ENCODE measurements at regions not wholly inside any gene's neighbourhood (a gene's known extent, or its start where the extent isn't known, plus 50 kb on each side); places are given as distances from the start of the nearest gene placed in this dataset.

DNA sequence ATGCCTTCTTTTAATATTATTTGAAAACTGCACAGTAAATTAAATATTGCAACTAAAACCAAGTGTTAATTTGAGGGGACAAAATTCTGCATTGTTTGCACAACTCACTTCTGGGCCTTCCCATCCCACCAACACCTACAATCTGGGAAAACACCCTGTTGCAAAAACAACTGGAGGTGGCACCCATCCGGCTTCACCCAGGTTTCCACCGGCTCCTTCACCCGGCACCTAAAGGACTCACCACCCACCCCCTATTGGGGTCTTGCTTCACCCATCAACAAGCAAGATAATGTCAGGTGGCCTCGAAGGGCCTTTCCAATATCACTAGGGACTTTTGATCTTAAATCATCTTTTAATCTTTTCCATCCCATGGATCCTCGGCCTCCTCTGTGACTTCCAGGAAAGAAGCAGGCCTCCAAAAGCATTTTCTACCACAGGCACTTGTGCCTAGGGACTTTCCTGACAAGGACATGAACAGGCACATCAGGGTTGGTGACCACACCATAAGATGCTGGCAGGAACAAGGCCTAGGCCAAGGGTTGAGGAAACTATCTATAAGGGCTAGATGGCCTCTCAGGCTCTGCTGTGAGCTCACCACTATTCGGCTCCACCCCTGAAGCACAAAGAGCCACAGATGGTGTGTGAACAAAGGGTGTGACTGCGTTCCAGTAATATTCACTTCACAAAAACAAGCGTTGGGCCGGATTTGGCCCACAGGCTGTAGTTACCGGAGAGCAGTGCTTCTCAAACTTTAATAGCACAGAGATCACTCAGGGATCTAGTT, 205.1 kb downstream of the AUH start:
- Histone ChIP-seq H3K27ac (ENCODE audit: low read depth) (no peak overlapping the region), H3K27me3 (ENCODE audit: insufficient read depth) (no peaks in the 10 kb centered on the region), H3K4me1 (ENCODE audit: insufficient read depth) (no peaks in the 10 kb centered on the region), H3K79me2 (replicated peaks; ENCODE audit: insufficient read depth) (no peaks in the 10 kb centered on the region), H3K4me2 (no peak overlapping the region), H3F3A (replicated peaks; ENCODE audit: low read depth) (no peaks in the 10 kb centered on the region), H3K4me3 (no peak overlapping the region), H3K9me2 (ENCODE audit: insufficient read depth) (peaks cover 5% of the 10 kb centered on the region; the same call in 1 of the 2 replicates), H4K20me1 (replicated peaks; ENCODE audit: insufficient read depth) (no peaks in the 10 kb centered on the region), H2AFZ (no peak overlapping the region), H3K36me3 (ENCODE audit: insufficient read depth) (no peaks in the 10 kb centered on the region)
- H3K27me3 Mint-ChIP-seq (ENCODE audit: insufficient read depth, low read depth, poor library complexity): peaks cover 3% of the 10 kb centered on the region
- H3K36me3 Mint-ChIP-seq (ENCODE audit: low read depth): peaks cover 18% of the 10 kb centered on the region
- peaks cover 26% of the 10 kb centered on the region for H3K9me3 Mint-ChIP-seq
- no peak for ATAC-seq
- H3K27ac Mint-ChIP-seq: no peak overlapping the region
- H3K4me3 Mint-ChIP-seq: no peak overlapping the region
- no peak for DNase-seq (ENCODE audit: low spot score)
- peaks cover 4% of the 10 kb centered on the region for H3K4me1 Mint-ChIP-seq
- TF ChIP-seq, protein P1, sequence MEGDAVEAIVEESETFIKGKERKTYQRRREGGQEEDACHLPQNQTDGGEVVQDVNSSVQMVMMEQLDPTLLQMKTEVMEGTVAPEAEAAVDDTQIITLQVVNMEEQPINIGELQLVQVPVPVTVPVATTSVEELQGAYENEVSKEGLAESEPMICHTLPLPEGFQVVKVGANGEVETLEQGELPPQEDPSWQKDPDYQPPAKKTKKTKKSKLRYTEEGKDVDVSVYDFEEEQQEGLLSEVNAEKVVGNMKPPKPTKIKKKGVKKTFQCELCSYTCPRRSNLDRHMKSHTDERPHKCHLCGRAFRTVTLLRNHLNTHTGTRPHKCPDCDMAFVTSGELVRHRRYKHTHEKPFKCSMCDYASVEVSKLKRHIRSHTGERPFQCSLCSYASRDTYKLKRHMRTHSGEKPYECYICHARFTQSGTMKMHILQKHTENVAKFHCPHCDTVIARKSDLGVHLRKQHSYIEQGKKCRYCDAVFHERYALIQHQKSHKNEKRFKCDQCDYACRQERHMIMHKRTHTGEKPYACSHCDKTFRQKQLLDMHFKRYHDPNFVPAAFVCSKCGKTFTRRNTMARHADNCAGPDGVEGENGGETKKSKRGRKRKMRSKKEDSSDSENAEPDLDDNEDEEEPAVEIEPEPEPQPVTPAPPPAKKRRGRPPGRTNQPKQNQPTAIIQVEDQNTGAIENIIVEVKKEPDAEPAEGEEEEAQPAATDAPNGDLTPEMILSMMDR (conservative IDR thresholded peaks at IDR 0.05; ENCODE audit: low read depth in 2 of 2): no peak
- TF ChIP-seq, protein P2, sequence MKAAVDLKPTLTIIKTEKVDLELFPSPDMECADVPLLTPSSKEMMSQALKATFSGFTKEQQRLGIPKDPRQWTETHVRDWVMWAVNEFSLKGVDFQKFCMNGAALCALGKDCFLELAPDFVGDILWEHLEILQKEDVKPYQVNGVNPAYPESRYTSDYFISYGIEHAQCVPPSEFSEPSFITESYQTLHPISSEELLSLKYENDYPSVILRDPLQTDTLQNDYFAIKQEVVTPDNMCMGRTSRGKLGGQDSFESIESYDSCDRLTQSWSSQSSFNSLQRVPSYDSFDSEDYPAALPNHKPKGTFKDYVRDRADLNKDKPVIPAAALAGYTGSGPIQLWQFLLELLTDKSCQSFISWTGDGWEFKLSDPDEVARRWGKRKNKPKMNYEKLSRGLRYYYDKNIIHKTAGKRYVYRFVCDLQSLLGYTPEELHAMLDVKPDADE (IDR thresholded peaks at IDR 0.05): no peak
- no peak for TF ChIP-seq NANOG (IDR thresholded peaks at IDR 0.05; ENCODE audit: borderline replicate concordance)
- TF ChIP-seq ZNF331 (CRISPR knock-in tag; IDR thresholded peaks at IDR 0.05; ENCODE audit: low read depth): no peak
- TF ChIP-seq, protein P3, sequence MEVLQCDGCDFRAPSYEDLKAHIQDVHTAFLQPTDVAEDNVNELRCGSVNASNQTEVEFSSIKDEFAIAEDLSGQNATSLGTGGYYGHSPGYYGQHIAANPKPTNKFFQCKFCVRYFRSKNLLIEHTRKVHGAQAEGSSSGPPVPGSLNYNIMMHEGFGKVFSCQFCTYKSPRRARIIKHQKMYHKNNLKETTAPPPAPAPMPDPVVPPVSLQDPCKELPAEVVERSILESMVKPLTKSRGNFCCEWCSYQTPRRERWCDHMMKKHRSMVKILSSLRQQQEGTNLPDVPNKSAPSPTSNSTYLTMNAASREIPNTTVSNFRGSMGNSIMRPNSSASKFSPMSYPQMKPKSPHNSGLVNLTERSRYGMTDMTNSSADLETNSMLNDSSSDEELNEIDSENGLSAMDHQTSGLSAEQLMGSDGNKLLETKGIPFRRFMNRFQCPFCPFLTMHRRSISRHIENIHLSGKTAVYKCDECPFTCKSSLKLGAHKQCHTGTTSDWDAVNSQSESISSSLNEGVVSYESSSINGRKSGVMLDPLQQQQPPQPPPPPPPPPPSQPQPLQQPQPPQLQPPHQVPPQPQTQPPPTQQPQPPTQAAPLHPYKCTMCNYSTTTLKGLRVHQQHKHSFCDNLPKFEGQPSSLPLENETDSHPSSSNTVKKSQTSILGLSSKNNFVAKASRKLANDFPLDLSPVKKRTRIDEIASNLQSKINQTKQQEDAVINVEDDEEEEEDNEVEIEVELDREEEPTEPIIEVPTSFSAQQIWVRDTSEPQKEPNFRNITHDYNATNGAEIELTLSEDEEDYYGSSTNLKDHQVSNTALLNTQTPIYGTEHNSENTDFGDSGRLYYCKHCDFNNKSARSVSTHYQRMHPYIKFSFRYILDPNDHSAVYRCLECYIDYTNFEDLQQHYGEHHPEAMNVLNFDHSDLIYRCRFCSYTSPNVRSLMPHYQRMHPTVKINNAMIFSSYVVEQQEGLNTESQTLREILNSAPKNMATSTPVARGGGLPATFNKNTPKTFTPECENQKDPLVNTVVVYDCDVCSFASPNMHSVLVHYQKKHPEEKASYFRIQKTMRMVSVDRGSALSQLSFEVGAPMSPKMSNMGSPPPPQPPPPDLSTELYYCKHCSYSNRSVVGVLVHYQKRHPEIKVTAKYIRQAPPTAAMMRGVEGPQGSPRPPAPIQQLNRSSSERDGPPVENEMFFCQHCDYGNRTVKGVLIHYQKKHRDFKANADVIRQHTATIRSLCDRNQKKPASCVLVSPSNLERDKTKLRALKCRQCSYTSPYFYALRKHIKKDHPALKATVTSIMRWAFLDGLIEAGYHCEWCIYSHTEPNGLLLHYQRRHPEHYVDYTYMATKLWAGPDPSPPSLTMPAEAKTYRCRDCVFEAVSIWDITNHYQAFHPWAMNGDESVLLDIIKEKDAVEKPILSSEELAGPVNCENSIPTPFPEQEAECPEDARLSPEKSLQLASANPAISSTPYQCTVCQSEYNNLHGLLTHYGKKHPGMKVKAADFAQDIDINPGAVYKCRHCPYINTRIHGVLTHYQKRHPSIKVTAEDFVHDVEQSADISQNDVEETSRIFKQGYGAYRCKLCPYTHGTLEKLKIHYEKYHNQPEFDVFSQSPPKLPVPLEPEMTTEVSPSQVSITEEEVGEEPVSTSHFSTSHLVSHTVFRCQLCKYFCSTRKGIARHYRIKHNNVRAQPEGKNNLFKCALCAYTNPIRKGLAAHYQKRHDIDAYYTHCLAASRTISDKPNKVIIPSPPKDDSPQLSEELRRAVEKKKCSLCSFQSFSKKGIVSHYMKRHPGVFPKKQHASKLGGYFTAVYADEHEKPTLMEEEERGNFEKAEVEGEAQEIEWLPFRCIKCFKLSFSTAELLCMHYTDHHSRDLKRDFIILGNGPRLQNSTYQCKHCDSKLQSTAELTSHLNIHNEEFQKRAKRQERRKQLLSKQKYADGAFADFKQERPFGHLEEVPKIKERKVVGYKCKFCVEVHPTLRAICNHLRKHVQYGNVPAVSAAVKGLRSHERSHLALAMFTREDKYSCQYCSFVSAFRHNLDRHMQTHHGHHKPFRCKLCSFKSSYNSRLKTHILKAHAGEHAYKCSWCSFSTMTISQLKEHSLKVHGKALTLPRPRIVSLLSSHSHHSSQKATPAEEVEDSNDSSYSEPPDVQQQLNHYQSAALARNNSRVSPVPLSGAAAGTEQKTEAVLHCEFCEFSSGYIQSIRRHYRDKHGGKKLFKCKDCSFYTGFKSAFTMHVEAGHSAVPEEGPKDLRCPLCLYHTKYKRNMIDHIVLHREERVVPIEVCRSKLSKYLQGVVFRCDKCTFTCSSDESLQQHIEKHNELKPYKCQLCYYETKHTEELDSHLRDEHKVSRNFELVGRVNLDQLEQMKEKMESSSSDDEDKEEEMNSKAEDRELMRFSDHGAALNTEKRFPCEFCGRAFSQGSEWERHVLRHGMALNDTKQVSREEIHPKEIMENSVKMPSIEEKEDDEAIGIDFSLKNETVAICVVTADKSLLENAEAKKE (CRISPR knock-in tag; IDR thresholded peaks at IDR 0.05): no peak
- no peak for TF ChIP-seq ZNF114 (CRISPR knock-in tag; IDR thresholded peaks at IDR 0.05)
- no peak for TF ChIP-seq POLR2AphosphoS5 (IDR thresholded peaks at IDR 0.05; ENCODE audit: low read depth)
- TF ChIP-seq, protein P4, sequence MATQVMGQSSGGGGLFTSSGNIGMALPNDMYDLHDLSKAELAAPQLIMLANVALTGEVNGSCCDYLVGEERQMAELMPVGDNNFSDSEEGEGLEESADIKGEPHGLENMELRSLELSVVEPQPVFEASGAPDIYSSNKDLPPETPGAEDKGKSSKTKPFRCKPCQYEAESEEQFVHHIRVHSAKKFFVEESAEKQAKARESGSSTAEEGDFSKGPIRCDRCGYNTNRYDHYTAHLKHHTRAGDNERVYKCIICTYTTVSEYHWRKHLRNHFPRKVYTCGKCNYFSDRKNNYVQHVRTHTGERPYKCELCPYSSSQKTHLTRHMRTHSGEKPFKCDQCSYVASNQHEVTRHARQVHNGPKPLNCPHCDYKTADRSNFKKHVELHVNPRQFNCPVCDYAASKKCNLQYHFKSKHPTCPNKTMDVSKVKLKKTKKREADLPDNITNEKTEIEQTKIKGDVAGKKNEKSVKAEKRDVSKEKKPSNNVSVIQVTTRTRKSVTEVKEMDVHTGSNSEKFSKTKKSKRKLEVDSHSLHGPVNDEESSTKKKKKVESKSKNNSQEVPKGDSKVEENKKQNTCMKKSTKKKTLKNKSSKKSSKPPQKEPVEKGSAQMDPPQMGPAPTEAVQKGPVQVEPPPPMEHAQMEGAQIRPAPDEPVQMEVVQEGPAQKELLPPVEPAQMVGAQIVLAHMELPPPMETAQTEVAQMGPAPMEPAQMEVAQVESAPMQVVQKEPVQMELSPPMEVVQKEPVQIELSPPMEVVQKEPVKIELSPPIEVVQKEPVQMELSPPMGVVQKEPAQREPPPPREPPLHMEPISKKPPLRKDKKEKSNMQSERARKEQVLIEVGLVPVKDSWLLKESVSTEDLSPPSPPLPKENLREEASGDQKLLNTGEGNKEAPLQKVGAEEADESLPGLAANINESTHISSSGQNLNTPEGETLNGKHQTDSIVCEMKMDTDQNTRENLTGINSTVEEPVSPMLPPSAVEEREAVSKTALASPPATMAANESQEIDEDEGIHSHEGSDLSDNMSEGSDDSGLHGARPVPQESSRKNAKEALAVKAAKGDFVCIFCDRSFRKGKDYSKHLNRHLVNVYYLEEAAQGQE (IDR thresholded peaks at IDR 0.05; ENCODE audit: unreplicated experiment): no peak
- TF ChIP-seq JUNB (IDR thresholded peaks at IDR 0.05; ENCODE audit: unreplicated experiment): no peak
- TF ChIP-seq EZH2 (IDR thresholded peaks at IDR 0.05; ENCODE audit: low read depth, unreplicated experiment): no peak
- TF ChIP-seq EZH2phosphoT487 (IDR thresholded peaks at IDR 0.05; ENCODE audit: unreplicated experiment): no peak
- no peak for TF ChIP-seq STAT1 (IDR thresholded peaks at IDR 0.05; ENCODE audit: unreplicated experiment)
- no peak for TF ChIP-seq CREB1 (CRISPR knock-in tag; IDR thresholded peaks at IDR 0.05; ENCODE audit: low read depth)
